PC-9 (cell line): ENCODE measurements at regions not wholly inside any gene's neighbourhood (a gene's known extent, or its start where the extent isn't known, plus 50 kb on each side); places are given as distances from the start of the nearest gene placed in this dataset.

Experiments
- BruUV-seq: library from RNA; stranded (reverse); fragments of 400-500 nt; replicated peaks from 2 replicates; lab custom pipeline; 2021; lab: Mats Ljungman, UMichigan
- CTCF ChIA-PET: fragments of 300-600 bp; sonication (Branson Sonifier 250); formaldehyde crosslinking; loops from one replicate; lab custom pipeline; 2022; ENCODE audit warnings: antibody characterized with exemption; lab: Charles Lee
- POLR2A ChIA-PET: fragments of 300-600 bp; sonication (Branson Sonifier 250); formaldehyde crosslinking; loops from one replicate; lab custom pipeline; 2022; ENCODE audit warnings: antibody characterized with exemption; ENCODE audit not compliant: unreplicated experiment; lab: Charles Lee
- DNase-seq, 2 experiments: peaks; one replicate each; pipeline versions ENCODE4 v3.0.0 to v3.0.0-alpha.2; 2015 to 2022; ENCODE audit warnings: mixed read lengths in 1 of 2
- H2AFZ ChIP-seq: fragments of 200-600 bp; sonication (generic); 2 replicates; pipeline ENCODE4 v1.8.1; 2017; ENCODE audit warnings: antibody characterized with exemption
- H3F3A ChIP-seq: fragments of 200-600 bp; sonication (generic); 2 replicates; pipeline ENCODE4 v1.8.1; 2017; ENCODE audit warnings: antibody characterized with exemption, mild to moderate bottlenecking, low read depth; ENCODE audit not compliant: insufficient read depth
- H3K27ac ChIP-seq: fragments of 200-600 bp; sonication (generic); 2 replicates; pipeline ENCODE4 v1.6.1; 2016; ENCODE audit warnings: mixed run types
- H3K27me3 ChIP-seq: fragments of 200-600 bp; sonication (generic); 2 replicates; pipeline ENCODE4 v1.6.1; 2016; ENCODE audit warnings: low read depth, mixed run types; ENCODE audit not compliant: insufficient read depth
- H3K36me3 ChIP-seq: fragments of 200-600 bp; sonication (generic); 2 replicates; pipeline ENCODE4 v1.6.1; 2016; ENCODE audit warnings: low read depth, mixed run types
- H3K4me1 ChIP-seq: fragments of 200-600 bp; sonication (generic); replicated peaks from 2 replicates; pipeline ENCODE4 v1.6.1; 2016; ENCODE audit warnings: mixed run types; ENCODE audit not compliant: insufficient read depth
- H3K4me2 ChIP-seq: fragments of 200-600 bp; sonication (generic); 2 replicates; pipeline ENCODE4 v1.6.1; 2017; ENCODE audit warnings: mixed run types
- H3K4me3 ChIP-seq: fragments of 200-600 bp; sonication (generic); 2 replicates; pipeline ENCODE4 v1.6.1; 2016; ENCODE audit warnings: mixed run types
- H3K79me2 ChIP-seq: fragments of 200-600 bp; sonication (generic); 2 replicates; pipeline ENCODE4 v1.6.1; 2017; ENCODE audit warnings: low read depth, mixed run types
- H3K9me2 ChIP-seq: fragments of 200-600 bp; sonication (generic); 2 replicates; pipeline ENCODE4 v1.8.1; 2017; ENCODE audit warnings: mild to moderate bottlenecking; ENCODE audit not compliant: insufficient read depth
- H3K9me3 ChIP-seq: fragments of 200-600 bp; sonication (generic); 2 replicates; pipeline ENCODE4 v1.8.1; 2016; ENCODE audit warnings: low read depth; ENCODE audit not compliant: insufficient read depth
- H4K20me1 ChIP-seq: fragments of 200-600 bp; sonication (generic); 2 replicates; pipeline ENCODE4 v1.8.1; 2017; ENCODE audit not compliant: insufficient read depth
- CTCF ChIP-seq: fragments of 200-600 bp; sonication (generic); conservative IDR thresholded peaks from 2 replicates; pipeline ENCODE4 v1.6.1; 2017; ENCODE audit warnings: mixed run types, antibody characterized with exemption, mild to moderate bottlenecking, moderate library complexity
- EZH2 ChIP-seq: fragments of 200-600 bp; sonication (generic); IDR thresholded peaks from 2 replicates; pipeline ENCODE4 v1.8.0; 2017; ENCODE audit warnings: antibody characterized with exemption, low read depth
- intact Hi-C: fragments of 100-400 bp; cut with micrococcal nuclease; formaldehyde crosslinking; loops from one replicate; pipeline ENCODE4 v1.10.0; 2022; ENCODE audit not compliant: unreplicated experiment

- peaks cover 13% of the 10 kb centered on the region for H3K4me1 ChIP-seq
- no peak overlapping the region for H3K27ac ChIP-seq
- no peaks in the 10 kb centered on the region for H4K20me1 ChIP-seq
- no peaks in the 10 kb centered on the region for H3K79me2 ChIP-seq
- no peak for TF ChIP-seq EZH2
- TF ChIP-seq CTCF: no peak
- no peak for DNase-seq
- no peak overlapping the region for H3K4me2 ChIP-seq
- BruUV-seq: no TSS peak
- no peaks in the 10 kb centered on the region for H3K36me3 ChIP-seq
- no peaks in the 10 kb centered on the region; the same call in 1 of the 2 replicates for H3K9me2 ChIP-seq
- intact Hi-C loops: no loop called here
- H3K4me3 ChIP-seq: no peak overlapping the region
- peaks cover 4% of the 10 kb centered on the region for H3F3A ChIP-seq
- H2AFZ ChIP-seq: no peak overlapping the region
- CTCF ChIA-PET: no interaction called here
- H3K9me3 ChIP-seq: no peaks in the 10 kb centered on the region
- H3K27me3 ChIP-seq: no peaks in the 10 kb centered on the region
- POLR2A ChIA-PET: interaction anchor here (0.9 kb wide), 1 partner anchor 91 kb away, joined by 3 read pairs; no protein-coding TSS in a partner anchor
These were observed 124.3 kb downstream of the EHF start for GRCh38 chr11:34745195-34745594.

- no peaks in the 10 kb centered on the region for H3K27me3 ChIP-seq
- no peak overlapping the region for H2AFZ ChIP-seq
- no peaks in the 10 kb centered on the region for H3F3A ChIP-seq
- H3K79me2 ChIP-seq: no peaks in the 10 kb centered on the region
- CTCF ChIA-PET: no interaction called here
- H3K27ac ChIP-seq: no peak overlapping the region
- TF ChIP-seq EZH2 (no peak), CTCF (no peak)
- no peaks in the 10 kb centered on the region for H4K20me1 ChIP-seq
- no peak overlapping the region for H3K4me2 ChIP-seq
- H3K4me1 ChIP-seq: peaks cover 6% of the 10 kb centered on the region
- POLR2A ChIA-PET: interaction anchor here (0.9 kb wide), 1 partner anchor 90 kb away, joined by 3 read pairs; no protein-coding TSS in a partner anchor
- BruUV-seq: no TSS peak
- no peaks in the 10 kb centered on the region; the same call in 1 of the 2 replicates for H3K9me2 ChIP-seq
- DNase-seq: no peak
- no peak overlapping the region for H3K4me3 ChIP-seq
- H3K9me3 ChIP-seq: no peaks in the 10 kb centered on the region
- H3K36me3 ChIP-seq: no peaks in the 10 kb centered on the region
- intact Hi-C loops: no loop called here
These were observed 123.6 kb downstream of the EHF start for GRCh38 chr11:34744511-34744910.

- DNase-seq: no peak
- CTCF ChIA-PET: no interaction called here
These were observed 117.3 kb downstream of the EHF start for GRCh38 chr11:34738237-34738636.

More at GRCh38 chr11:34738237-34738636, 117.3 kb downstream of the EHF start:
- POLR2A ChIA-PET: no interaction called here
- no peaks in the 10 kb centered on the region for H3K27me3 ChIP-seq
- no peak overlapping the region for H2AFZ ChIP-seq
- H3F3A ChIP-seq: no peaks in the 10 kb centered on the region
- no peaks in the 10 kb centered on the region for H3K79me2 ChIP-seq
- no peak overlapping the region for H3K4me3 ChIP-seq
- H3K4me2 ChIP-seq: no peak overlapping the region
- no peaks in the 10 kb centered on the region for H3K9me2 ChIP-seq
- TF ChIP-seq EZH2 (no peak), CTCF (no peak)
- no peaks in the 10 kb centered on the region for H4K20me1 ChIP-seq
- intact Hi-C loops: no loop called here
- BruUV-seq: no TSS peak
- H3K4me1 ChIP-seq: no peaks in the 10 kb centered on the region
- H3K27ac ChIP-seq: no peak overlapping the region
- H3K9me3 ChIP-seq: peaks cover 8% of the 10 kb centered on the region
- H3K36me3 ChIP-seq: no peaks in the 10 kb centered on the region
